ENCODE measurements at regions not wholly inside any gene's neighbourhood (a gene's known extent, or its start where the extent isn't known, plus 50 kb on each side); places are given as distances from the start of the nearest gene placed in this dataset.

DNA sequence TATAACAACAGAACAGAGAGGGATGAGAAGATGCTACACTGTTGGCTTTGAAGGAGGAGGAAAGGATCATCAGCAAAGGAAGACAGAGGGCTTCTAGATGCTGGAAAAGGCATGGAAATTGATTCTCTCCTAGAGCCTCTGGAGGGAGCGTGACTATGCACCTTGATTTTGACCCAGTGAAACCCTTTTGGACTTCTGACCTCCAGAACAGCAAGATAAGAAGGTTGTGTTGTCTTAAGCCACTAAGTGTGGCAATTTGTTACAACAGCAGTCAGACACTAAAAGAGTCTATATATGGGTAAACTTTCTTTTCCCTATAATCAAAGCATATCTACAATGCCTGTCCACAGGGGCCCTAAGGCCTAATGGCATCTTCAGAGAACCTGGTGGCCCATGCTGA lies 56.1 kb upstream of the MVB12B start:
- Histone ChIP-seq H3K27me3 (replicated peaks; ENCODE audit: insufficient read depth, low read depth, low read length, poor library complexity) (peaks cover 43% of the 10 kb centered on the region), H3K27ac (ENCODE audit: low read depth, low read length, poor library complexity, severe bottlenecking) (no peak overlapping the region), H3K4me3 (ENCODE audit: low read depth, low read length, poor library complexity, severe bottlenecking) (no peak overlapping the region), H3K36me3 (ENCODE audit: insufficient read depth, low read length, poor library complexity, severe bottlenecking) (no peaks in the 10 kb centered on the region), H3K9me3 (ENCODE audit: low read depth, low read length, poor library complexity, severe bottlenecking) (no peaks in the 10 kb centered on the region), H3K4me1 (ENCODE audit: insufficient read depth, low read length, poor library complexity, severe bottlenecking) (no peaks in the 10 kb centered on the region)
- ChIA-PET POLR2A (ENCODE audit: low non-redundant PET) (no interaction called here), CTCF (no interaction called here)
- intact Hi-C loops (cut with micrococcal nuclease; ENCODE audit: unreplicated experiment) = no loop called here
- no TSS peak for BruUV-seq (replicated peaks)
- DNase-seq (ENCODE audit: low spot score) = no peak
- TF ChIP-seq, protein P1, sequence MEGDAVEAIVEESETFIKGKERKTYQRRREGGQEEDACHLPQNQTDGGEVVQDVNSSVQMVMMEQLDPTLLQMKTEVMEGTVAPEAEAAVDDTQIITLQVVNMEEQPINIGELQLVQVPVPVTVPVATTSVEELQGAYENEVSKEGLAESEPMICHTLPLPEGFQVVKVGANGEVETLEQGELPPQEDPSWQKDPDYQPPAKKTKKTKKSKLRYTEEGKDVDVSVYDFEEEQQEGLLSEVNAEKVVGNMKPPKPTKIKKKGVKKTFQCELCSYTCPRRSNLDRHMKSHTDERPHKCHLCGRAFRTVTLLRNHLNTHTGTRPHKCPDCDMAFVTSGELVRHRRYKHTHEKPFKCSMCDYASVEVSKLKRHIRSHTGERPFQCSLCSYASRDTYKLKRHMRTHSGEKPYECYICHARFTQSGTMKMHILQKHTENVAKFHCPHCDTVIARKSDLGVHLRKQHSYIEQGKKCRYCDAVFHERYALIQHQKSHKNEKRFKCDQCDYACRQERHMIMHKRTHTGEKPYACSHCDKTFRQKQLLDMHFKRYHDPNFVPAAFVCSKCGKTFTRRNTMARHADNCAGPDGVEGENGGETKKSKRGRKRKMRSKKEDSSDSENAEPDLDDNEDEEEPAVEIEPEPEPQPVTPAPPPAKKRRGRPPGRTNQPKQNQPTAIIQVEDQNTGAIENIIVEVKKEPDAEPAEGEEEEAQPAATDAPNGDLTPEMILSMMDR (conservative IDR thresholded peaks at IDR 0.05; ENCODE audit: low read depth, low read length) = no peak
- no peak for TF ChIP-seq EZH2 (IDR thresholded peaks at IDR 0.05; ENCODE audit: borderline replicate concordance, low read depth, low read length, poor library complexity, severe bottlenecking)

DNA sequence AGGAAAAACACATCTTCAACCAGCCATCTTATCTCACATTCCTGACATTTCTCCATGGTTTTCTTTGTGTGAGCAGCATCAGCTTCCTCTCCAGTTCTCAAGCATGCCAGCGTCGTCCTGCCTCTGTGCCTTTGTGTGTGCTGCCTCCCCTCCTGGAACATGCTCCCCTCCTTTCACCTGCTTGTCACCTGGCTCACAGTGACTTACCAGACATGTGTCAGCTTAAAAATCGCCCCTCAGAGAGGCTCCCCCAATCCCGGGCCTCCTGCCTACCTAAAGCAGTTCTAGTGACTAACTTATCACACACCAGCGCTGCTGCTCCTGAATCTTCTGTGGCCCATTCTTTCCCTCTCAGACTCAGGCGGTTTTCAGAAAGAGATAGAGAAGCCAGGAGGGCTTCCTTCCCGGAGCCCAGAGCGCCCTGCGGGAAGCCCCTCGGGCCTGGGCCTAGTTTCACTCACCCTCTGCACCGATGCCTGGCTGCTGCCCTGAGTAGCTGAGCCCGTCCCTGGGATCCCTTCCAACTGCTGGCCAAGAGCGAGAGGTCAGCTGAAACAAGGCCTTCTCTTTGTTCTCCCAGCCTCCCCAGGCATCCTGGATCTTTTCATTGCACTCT lies 51.1 kb upstream of the MVB12B start:
- ChIA-PET CTCF (no interaction called here), POLR2A (ENCODE audit: low non-redundant PET) (no interaction called here)
- TF ChIP-seq, protein P1 (conservative IDR thresholded peaks at IDR 0.05; ENCODE audit: low read depth, low read length) = no peak
- no peak for TF ChIP-seq EZH2 (IDR thresholded peaks at IDR 0.05; ENCODE audit: borderline replicate concordance, low read depth, low read length, poor library complexity, severe bottlenecking)
- no peaks in the 10 kb centered on the region for H3K36me3 ChIP-seq (ENCODE audit: insufficient read depth, low read length, poor library complexity, severe bottlenecking)
- no peak for DNase-seq (ENCODE audit: low spot score)
- no peak overlapping the region for H3K4me3 ChIP-seq (ENCODE audit: low read depth, low read length, poor library complexity, severe bottlenecking)
- BruUV-seq (replicated peaks) = no TSS peak
- no peak overlapping the region for H3K27ac ChIP-seq (ENCODE audit: low read depth, low read length, poor library complexity, severe bottlenecking)
- H3K4me1 ChIP-seq (ENCODE audit: insufficient read depth, low read length, poor library complexity, severe bottlenecking) = no peaks in the 10 kb centered on the region
- intact Hi-C loops (cut with micrococcal nuclease; ENCODE audit: unreplicated experiment) = no loop called here
- no peaks in the 10 kb centered on the region for H3K9me3 ChIP-seq (ENCODE audit: low read depth, low read length, poor library complexity, severe bottlenecking)
- peaks cover 10% of the 10 kb centered on the region for H3K27me3 ChIP-seq (replicated peaks; ENCODE audit: insufficient read depth, low read depth, low read length, poor library complexity)

DNA sequence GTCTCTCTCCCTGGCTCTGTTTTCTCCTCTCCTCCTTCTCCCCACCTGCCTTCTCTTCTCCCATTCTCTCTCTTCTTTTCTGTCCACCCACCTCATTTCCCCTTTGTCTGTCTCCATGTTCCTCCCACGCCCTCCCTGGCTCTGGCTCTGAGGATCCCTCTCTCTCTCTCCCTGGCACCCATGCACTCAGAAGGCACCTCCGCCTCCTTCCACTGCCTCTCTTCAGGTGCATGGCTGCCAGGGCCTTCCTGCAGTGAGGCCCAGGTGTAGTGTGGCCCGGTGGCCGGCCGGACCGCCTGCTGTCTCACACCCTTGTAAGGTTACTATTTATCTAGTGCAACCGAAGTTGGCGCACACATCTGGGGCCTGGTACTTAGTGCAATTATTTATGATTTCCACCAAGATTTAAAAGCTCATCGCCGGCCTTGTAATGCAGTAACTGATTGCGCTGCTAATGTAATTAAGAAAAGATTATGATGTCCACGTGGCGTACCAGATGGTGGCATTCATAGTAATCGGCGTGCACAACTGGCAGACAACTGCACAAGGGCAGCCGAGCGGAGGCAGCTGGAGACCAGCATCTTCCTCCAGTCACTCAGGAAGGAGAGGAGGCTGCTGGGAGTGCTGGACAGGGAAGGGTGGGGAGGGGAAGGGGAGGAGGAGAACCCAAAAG lies 50.4 kb upstream of the MVB12B start:
- Histone ChIP-seq H3K4me1 (ENCODE audit: insufficient read depth, low read length, poor library complexity, severe bottlenecking) (no peaks in the 10 kb centered on the region), H3K4me3 (ENCODE audit: low read depth, low read length, poor library complexity, severe bottlenecking) (no peak overlapping the region), H3K27ac (ENCODE audit: low read depth, low read length, poor library complexity, severe bottlenecking) (no peak overlapping the region), H3K27me3 (replicated peaks; ENCODE audit: insufficient read depth, low read depth, low read length, poor library complexity) (peaks cover 10% of the 10 kb centered on the region), H3K9me3 (ENCODE audit: low read depth, low read length, poor library complexity, severe bottlenecking) (no peaks in the 10 kb centered on the region), H3K36me3 (ENCODE audit: insufficient read depth, low read length, poor library complexity, severe bottlenecking) (no peaks in the 10 kb centered on the region)
- POLR2A ChIA-PET (ENCODE audit: low non-redundant PET) = no interaction called here
- no TSS peak for BruUV-seq (replicated peaks)
- intact Hi-C loops (cut with micrococcal nuclease; ENCODE audit: unreplicated experiment) = no loop called here
- no peak for DNase-seq (ENCODE audit: low spot score)
- CTCF ChIA-PET = no interaction called here
- TF ChIP-seq, protein P1 (conservative IDR thresholded peaks at IDR 0.05; ENCODE audit: low read depth, low read length) = no peak
- TF ChIP-seq EZH2 (IDR thresholded peaks at IDR 0.05; ENCODE audit: borderline replicate concordance, low read depth, low read length, poor library complexity, severe bottlenecking) = no peak
